HG03558 (cell line): ENCODE measurements at regions not wholly inside any gene's neighbourhood (a gene's known extent, or its start where the extent isn't known, plus 50 kb on each side); places are given as distances from the start of the nearest gene placed in this dataset.
"Not testable (repeated sequence)": the region's sequence is repeated elsewhere in the genome, so short reads cannot be mapped to it uniquely, and the experiment has no call there.

Experiments
- ATAC-seq: cut with Tn5 transposase; IDR thresholded peaks from one replicate; pipeline ENCODE4 v1.9.1; 2021; ENCODE audit warnings: moderate number of reproducible peaks; ENCODE audit not compliant: unreplicated experiment; ENCODE audit errors: extremely low read depth

GRCh38 chr4:66522244-66522643 is 852.0 kb upstream of the EPHA5 start:
- no peak for ATAC-seq

GRCh38 chr4:66516940-66517339 is 846.7 kb upstream of the EPHA5 start:
- ATAC-seq, result no peak

- no peak for ATAC-seq
These were observed 836.7 kb upstream of the EPHA5 start for GRCh38 chr4:66506985-66507384.

- no peak for ATAC-seq
These were observed 831.7 kb upstream of the EPHA5 start for GRCh38 chr4:66501997-66502396.

GRCh38 chr4:66490729-66491128 is 820.4 kb upstream of the EPHA5 start:
- no peak for ATAC-seq

- ATAC-seq, result no peak
These were observed 819.6 kb upstream of the EPHA5 start for GRCh38 chr4:66489783-66490452.

GRCh38 chr4:66489370-66489769 is 819.1 kb upstream of the EPHA5 start:
- ATAC-seq, result no peak

GRCh38 chr4:66486068-66486467 is 815.8 kb upstream of the EPHA5 start:
- ATAC-seq, result no peak

GRCh38 chr4:66482186-66482585 is 811.9 kb upstream of the EPHA5 start:
- no peak for ATAC-seq

- ATAC-seq, result no peak
These were observed 805.3 kb upstream of the EPHA5 start for GRCh38 chr4:66475596-66475995.

GRCh38 chr4:66465111-66465510 is 794.8 kb upstream of the EPHA5 start:
- no peak for ATAC-seq

- not testable (repeated sequence) for ATAC-seq
These were observed 792.6 kb upstream of the EPHA5 start for GRCh38 chr4:66462890-66463289.

- no peak for ATAC-seq
These were observed 781.5 kb upstream of the EPHA5 start for GRCh38 chr4:66451741-66452140.

GRCh38 chr4:66443008-66443407 is 772.7 kb upstream of the EPHA5 start:
- ATAC-seq, result no peak

GRCh38 chr4:66439508-66439907 is 769.2 kb upstream of the EPHA5 start:
- no peak for ATAC-seq

GRCh38 chr4:66433706-66434105 is 763.4 kb upstream of the EPHA5 start:
- no peak for ATAC-seq

GRCh38 chr4:66430856-66431255 is 760.6 kb upstream of the EPHA5 start:
- no peak for ATAC-seq

GRCh38 chr4:66429276-66429675 is 759.0 kb upstream of the EPHA5 start:
- no peak for ATAC-seq

- no peak for ATAC-seq
These were observed 746.1 kb upstream of the EPHA5 start for GRCh38 chr4:66416425-66416824.

- ATAC-seq, result no peak
These were observed 733.9 kb upstream of the EPHA5 start for GRCh38 chr4:66404141-66404540.

- no peak for ATAC-seq
These were observed 706.6 kb upstream of the EPHA5 start for GRCh38 chr4:66376921-66377320.

- ATAC-seq, result no peak
These were observed 706.1 kb upstream of the EPHA5 start for GRCh38 chr4:66376396-66376795.

- ATAC-seq, result no peak
These were observed 703.0 kb upstream of the EPHA5 start for GRCh38 chr4:66373268-66373667.
